Endothelial cell (in vitro differentiated cells): ENCODE measurements at regions not wholly inside any gene's neighbourhood (a gene's known extent, or its start where the extent isn't known, plus 50 kb on each side); places are given as distances from the start of the nearest gene placed in this dataset.

Experiments used
- DNase-seq: peaks from one replicate; pipeline ENCODE4 v3.0.0; 2021; ENCODE audit warnings: low spot score
- H3K27ac Mint-ChIP-seq: one replicate; pipeline ENCODE4 v1.8.0; 2021; ENCODE audit warnings: mixed read lengths, inconsistent platforms; ENCODE audit not compliant: unreplicated experiment
- H3K27me3 Mint-ChIP-seq: one replicate; pipeline ENCODE4 v1.8.0; 2021; ENCODE audit warnings: mild to moderate bottlenecking, moderate library complexity, mixed read lengths, inconsistent platforms; ENCODE audit not compliant: unreplicated experiment
- H3K36me3 Mint-ChIP-seq: one replicate; pipeline ENCODE4 v1.8.0; 2021; ENCODE audit warnings: mild to moderate bottlenecking, low read depth, mixed read lengths, inconsistent platforms; ENCODE audit not compliant: unreplicated experiment
- H3K4me1 Mint-ChIP-seq: one replicate; pipeline ENCODE4 v1.8.0; 2021; ENCODE audit warnings: mild to moderate bottlenecking, mixed read lengths, inconsistent platforms; ENCODE audit not compliant: unreplicated experiment
- H3K4me3 Mint-ChIP-seq: one replicate; pipeline ENCODE4 v1.8.0; 2021; ENCODE audit warnings: mild to moderate bottlenecking, mixed read lengths, inconsistent platforms; ENCODE audit not compliant: unreplicated experiment
- H3K9me3 Mint-ChIP-seq: one replicate; pipeline ENCODE4 v1.8.0; 2021; ENCODE audit warnings: mixed read lengths, inconsistent platforms; ENCODE audit not compliant: unreplicated experiment
- CTCF ChIP-seq: fragments of 200-600 bp; sonication (generic); IDR thresholded peaks from one replicate; pipeline ENCODE4 v1.5.0; 2021; ENCODE audit warnings: antibody characterized with exemption; ENCODE audit not compliant: unreplicated experiment

GRCh38 chr7:79668292-79668691 lies 214.8 kb upstream of the MAGI2 start:
- H3K27me3 Mint-ChIP-seq: no peaks in the 10 kb centered on the region

DNA sequence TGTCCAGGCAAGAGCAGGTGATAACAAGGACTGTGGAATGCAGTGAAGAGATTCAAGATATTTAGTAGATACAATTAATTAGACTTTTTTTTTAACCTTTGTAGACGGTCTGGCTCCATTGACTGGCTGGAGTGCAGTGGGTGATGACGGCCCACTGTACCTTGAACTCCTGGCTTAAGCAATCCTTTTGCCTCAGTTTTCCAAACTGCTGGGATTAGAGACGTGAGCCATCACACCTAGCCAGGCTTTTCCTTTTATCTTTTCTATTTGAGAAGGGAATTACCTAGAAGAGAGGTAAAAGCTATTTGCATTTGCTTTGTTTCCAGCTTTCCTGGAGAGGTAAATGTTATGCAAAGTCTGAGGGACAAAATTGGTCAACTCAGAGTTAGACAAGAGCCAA lies 213.0 kb upstream of the MAGI2 start:
- TF ChIP-seq CTCF: no peak
- H3K9me3 Mint-ChIP-seq: no peaks in the 10 kb centered on the region
- no peaks in the 10 kb centered on the region for H3K27me3 Mint-ChIP-seq
- no peak for DNase-seq
- no peak overlapping the region for H3K27ac Mint-ChIP-seq
- H3K4me1 Mint-ChIP-seq: no peaks in the 10 kb centered on the region
- no peak overlapping the region for H3K4me3 Mint-ChIP-seq
- H3K36me3 Mint-ChIP-seq: peaks cover 4% of the 10 kb centered on the region

More at GRCh38 chr7:79668292-79668691, 214.8 kb upstream of the MAGI2 start:
- Mint-ChIP-seq H3K9me3 (no peaks in the 10 kb centered on the region), H3K36me3 (peaks cover 4% of the 10 kb centered on the region), H3K4me1 (no peaks in the 10 kb centered on the region), H3K4me3 (no peak overlapping the region), H3K27ac (no peak overlapping the region)
- no peak for TF ChIP-seq CTCF
- DNase-seq: no peak

DNA sequence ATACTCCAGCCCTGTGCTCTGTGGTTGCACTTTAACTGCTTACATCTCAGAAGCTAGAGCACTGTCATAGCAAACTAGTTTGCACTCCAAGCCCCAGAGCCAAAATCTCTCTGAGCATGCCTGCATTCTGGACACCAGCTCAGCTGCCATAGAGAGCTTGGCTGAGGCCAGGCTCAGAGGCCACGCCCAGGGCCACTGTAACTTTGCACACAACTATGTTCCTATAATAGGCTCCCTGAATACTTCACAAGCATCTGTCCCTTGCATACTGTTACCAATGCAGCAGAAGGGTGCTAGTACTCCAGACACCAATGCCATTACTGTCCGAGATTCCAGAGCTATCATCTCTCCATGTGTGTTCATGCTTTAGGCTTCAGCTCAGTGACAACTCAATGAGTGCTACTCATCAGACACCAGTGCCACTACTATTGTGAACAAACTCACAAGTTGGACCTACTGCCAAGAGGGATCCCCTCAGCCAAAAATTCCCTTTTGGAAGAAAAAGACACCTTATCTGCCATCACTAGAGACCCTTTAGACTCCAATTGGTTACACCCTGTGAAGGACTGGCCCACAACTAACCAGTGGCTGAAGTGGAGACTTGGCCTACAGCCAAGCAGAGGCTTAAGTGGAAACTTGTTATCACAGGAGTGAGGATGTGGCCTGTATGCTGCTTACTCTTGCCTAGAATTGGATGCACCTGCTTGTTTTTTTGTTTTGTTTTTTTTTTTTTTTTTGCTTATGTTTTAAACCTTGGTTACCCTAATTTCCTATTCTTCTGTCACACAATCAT lies 211.6 kb upstream of the MAGI2 start:
- DNase-seq: no peak
- no peak overlapping the region for H3K4me3 Mint-ChIP-seq
- no peak for TF ChIP-seq CTCF
- no peaks in the 10 kb centered on the region for H3K27me3 Mint-ChIP-seq
- no peaks in the 10 kb centered on the region for H3K4me1 Mint-ChIP-seq
- H3K9me3 Mint-ChIP-seq: no peaks in the 10 kb centered on the region
- H3K36me3 Mint-ChIP-seq: peaks cover 4% of the 10 kb centered on the region
- H3K27ac Mint-ChIP-seq: no peak overlapping the region

GRCh38 chr7:79658304-79658703 lies 204.8 kb upstream of the MAGI2 start:
- peaks cover 12% of the 10 kb centered on the region for H3K4me1 Mint-ChIP-seq
- no peak for TF ChIP-seq CTCF
- no peaks in the 10 kb centered on the region for H3K9me3 Mint-ChIP-seq
- no peak for DNase-seq
- no peaks in the 10 kb centered on the region for H3K36me3 Mint-ChIP-seq
- no peak overlapping the region for H3K27ac Mint-ChIP-seq
- H3K4me3 Mint-ChIP-seq: no peak overlapping the region
- no peaks in the 10 kb centered on the region for H3K27me3 Mint-ChIP-seq

DNA sequence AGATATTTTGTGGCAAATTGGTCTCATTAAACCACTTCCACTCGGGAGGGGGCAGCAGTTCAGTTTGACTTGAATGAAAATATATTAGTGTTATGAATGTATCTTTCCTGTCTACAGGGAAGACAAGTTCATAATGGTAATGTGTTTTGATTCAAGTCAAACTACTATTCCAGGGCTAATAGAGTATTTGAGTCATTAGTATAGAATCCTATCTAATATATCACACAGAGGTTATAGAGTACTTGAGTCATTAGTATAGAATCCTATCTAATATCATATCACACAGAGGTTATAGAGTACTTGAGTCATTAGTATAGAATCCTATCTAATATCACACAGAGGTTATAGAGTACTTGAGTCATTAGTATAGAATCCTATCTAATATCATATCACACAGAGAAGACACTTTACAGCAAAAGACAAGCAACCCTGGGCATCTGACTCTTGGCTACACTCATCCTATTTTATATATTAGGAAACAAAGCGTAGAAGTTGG lies 199.7 kb upstream of the MAGI2 start:
- TF ChIP-seq CTCF: no peak
- H3K36me3 Mint-ChIP-seq: no peaks in the 10 kb centered on the region

More for the DNA sequence above, 199.7 kb upstream of the MAGI2 start:
- DNase-seq: no peak
- Mint-ChIP-seq H3K9me3 (no peaks in the 10 kb centered on the region), H3K27me3 (no peaks in the 10 kb centered on the region), H3K4me1 (peaks cover 12% of the 10 kb centered on the region), H3K4me3 (no peak overlapping the region), H3K27ac (no peak overlapping the region)
